Left lung (tissue), 4 donors: ENCODE measurements at regions not wholly inside any gene's neighbourhood (a gene's known extent, or its start where the extent isn't known, plus 50 kb on each side); places are given as distances from the start of the nearest gene placed in this dataset.

Experiments
- ATAC-seq: fragments of 200-7000 bp; cut with Tn5 transposase; one replicate; pipeline ENCODE4 v1.9.1; 2020; ENCODE audit warnings: moderate library complexity
- DNase-seq, 4 donors: peaks; one replicate each; pipeline ENCODE4 v3.0.0-alpha.2; 2013 to 2020
- H3K27ac ChIP-seq, 2 donors: fragments of 200-600 bp; sonication (generic) in 1 of 2; one replicate each; pipeline versions ENCODE4 v1.5.0 to v1.8.0; 2020 to 2021
- H3K27me3 ChIP-seq, 2 donors: fragments of 200-600 bp; sonication (generic) in 1 of 2; one replicate each; pipeline versions ENCODE4 v1.5.0 to v1.8.0; 2020 to 2021
- H3K36me3 ChIP-seq, 2 donors: fragments of 200-600 bp; sonication (generic) in 1 of 2; one replicate each; pipeline versions ENCODE4 v1.5.0 to v1.8.0; 2020 to 2021
- H3K4me1 ChIP-seq, 2 donors: fragments of 200-600 bp; one replicate each; pipeline ENCODE4 v1.8.0; 2021
- H3K4me3 ChIP-seq, 2 donors: fragments of 200-600 bp; sonication (generic) in 1 of 2; one replicate each; pipeline versions ENCODE4 v1.5.0 to v1.8.0; 2020 to 2021; ENCODE audit warnings: mild to moderate bottlenecking in 1 of 2
- H3K9me3 ChIP-seq, 2 donors: fragments of 200-600 bp; sonication (generic) in 1 of 2; one replicate each; pipeline versions ENCODE4 v1.5.0 to v1.8.0; 2020 to 2021
- intact Hi-C, 2 donors: fragments of 100-400 bp; cut with DNase I; formaldehyde crosslinking; loops; one replicate each; pipeline versions ENCODE4 v1.11.2 to v1.14.2; 2022
- TF ChIP-seq, protein P1 (sequence below), 2 donors: fragments of 200-600 bp; sonication (generic) in 1 of 2; IDR thresholded peaks; one replicate each; pipeline versions ENCODE4 v1.5.0 to v1.8.0; 2021; ENCODE audit warnings: antibody characterized with exemption in 2 of 2
- donor health status: DM: no; HTN: yes; CAD: no.
- donor health status: DM: no; HTN: no; CAD: no.

DNA sequence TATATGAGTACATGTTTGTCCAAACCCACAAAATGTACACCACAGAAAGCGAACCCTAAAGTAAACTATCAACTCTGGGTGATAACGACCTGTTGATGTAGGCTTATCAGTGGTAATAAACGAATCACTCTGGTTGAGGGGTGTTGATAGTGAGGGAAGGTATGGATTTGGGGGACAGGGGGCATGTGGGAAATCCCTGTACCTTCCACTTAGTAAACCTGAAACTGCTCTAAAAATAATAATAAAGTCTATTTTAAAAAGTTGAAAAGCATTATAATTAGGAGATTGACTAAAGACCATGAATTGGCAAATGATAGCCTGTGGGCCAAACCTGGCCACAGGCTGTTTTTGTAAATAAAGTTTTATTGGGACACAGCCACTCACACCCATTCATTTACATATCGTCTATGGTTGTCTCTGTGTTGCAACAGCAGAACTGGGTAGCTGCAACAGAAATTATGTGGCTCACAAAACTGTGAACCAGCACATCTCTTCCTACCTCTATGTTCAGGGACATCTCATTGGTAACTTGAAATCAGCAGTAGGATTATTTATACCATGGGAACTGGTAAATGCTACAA is 85.5 kb upstream of the CDYL2 start:
- Histone ChIP-seq H3K27ac (no peak overlapping the region), H3K4me3 (no peak overlapping the region), H3K9me3 (no peaks in the 10 kb centered on the region), H3K36me3 (no peaks in the 10 kb centered on the region), H3K27me3 (no peaks in the 10 kb centered on the region), H3K4me1 (no peaks in the 10 kb centered on the region)
- ATAC-seq (no peak), DNase-seq (no peak)
- intact Hi-C loops: no loop called here
- TF ChIP-seq, protein P1, sequence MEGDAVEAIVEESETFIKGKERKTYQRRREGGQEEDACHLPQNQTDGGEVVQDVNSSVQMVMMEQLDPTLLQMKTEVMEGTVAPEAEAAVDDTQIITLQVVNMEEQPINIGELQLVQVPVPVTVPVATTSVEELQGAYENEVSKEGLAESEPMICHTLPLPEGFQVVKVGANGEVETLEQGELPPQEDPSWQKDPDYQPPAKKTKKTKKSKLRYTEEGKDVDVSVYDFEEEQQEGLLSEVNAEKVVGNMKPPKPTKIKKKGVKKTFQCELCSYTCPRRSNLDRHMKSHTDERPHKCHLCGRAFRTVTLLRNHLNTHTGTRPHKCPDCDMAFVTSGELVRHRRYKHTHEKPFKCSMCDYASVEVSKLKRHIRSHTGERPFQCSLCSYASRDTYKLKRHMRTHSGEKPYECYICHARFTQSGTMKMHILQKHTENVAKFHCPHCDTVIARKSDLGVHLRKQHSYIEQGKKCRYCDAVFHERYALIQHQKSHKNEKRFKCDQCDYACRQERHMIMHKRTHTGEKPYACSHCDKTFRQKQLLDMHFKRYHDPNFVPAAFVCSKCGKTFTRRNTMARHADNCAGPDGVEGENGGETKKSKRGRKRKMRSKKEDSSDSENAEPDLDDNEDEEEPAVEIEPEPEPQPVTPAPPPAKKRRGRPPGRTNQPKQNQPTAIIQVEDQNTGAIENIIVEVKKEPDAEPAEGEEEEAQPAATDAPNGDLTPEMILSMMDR (IDR thresholded peaks at IDR 0.05): no peak

DNA sequence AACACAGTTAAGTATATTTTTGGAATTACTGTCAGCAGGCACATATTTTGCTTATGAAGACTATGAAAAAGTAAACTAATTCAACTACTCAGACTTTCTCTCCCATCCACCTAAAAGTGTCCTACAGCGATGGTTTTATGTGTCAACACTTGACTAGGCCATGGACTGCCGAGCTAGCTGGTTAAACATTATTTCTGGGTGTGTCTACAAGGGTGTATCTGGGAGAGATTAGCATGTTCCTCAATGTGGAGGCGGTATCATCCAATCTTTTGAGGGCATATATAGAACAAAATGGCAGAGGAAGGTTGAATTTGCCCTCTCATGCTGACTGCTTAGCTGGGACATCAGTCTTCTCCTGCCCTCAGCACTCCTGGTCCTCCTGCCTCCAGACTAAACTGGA is 82.7 kb upstream of the CDYL2 start:
- DNase-seq (no peak), ATAC-seq (peak; percentile 59)
- no peaks in the 10 kb centered on the region for H3K27me3 ChIP-seq
- H3K36me3 ChIP-seq: no peaks in the 10 kb centered on the region
- TF ChIP-seq, protein P1 (IDR thresholded peaks at IDR 0.05): no peak
- H3K4me3 ChIP-seq: no peak overlapping the region
- no peaks in the 10 kb centered on the region for H3K4me1 ChIP-seq
- no peaks in the 10 kb centered on the region for H3K9me3 ChIP-seq
- intact Hi-C loops: no loop called here
- no peak overlapping the region for H3K27ac ChIP-seq

DNA sequence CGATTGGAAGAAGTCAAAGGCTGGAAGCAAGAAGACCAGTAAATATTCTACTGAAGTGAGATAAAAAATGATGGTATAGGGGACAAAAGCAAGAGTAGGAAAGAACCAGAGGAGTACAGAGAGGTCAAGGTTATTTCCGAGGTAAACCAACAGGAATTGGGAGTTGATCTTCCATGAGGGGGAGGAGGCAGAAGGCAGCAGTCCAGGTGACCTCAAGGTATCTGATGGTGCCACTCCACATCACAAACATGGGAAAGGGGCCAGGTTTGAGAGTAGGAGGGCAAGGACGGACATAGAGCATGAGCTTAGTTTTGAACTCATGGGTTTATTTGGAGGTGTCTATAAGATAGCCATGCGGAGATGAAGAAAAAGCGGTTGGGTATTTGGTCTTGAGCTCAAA is 79.4 kb upstream of the CDYL2 start:
- TF ChIP-seq, protein P1 (IDR thresholded peaks at IDR 0.05): no peak
- intact Hi-C loops: no loop called here
- H3K9me3 ChIP-seq: no peaks in the 10 kb centered on the region
- no peak overlapping the region for H3K27ac ChIP-seq
- DNase-seq: no peak
- no peaks in the 10 kb centered on the region for H3K36me3 ChIP-seq
- no peak for ATAC-seq
- no peaks in the 10 kb centered on the region for H3K27me3 ChIP-seq
- no peak overlapping the region for H3K4me3 ChIP-seq
- no peaks in the 10 kb centered on the region for H3K4me1 ChIP-seq

DNA sequence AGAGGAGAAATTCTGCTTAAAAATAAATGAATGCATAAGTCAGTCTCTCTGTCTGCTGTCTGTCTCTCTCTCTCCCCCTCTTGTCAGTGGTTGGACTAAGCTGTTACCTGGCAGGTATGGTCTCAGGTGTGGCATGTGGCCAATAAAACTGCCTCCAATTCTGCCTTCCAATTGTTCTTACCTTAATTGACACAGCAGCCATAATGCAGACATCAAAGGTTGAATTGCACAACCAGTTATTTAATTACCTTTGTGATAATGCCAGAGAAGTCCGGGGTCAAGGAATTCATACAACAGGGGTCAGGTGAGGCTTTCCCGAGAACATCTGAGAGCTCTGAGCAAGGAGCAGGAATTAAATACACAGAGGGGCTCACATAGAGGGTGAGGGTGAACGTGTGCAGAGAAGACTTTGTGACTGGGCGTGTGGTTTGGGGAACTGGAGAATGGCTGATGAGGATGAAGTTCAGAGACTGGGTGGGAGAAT is 78.8 kb upstream of the CDYL2 start:
- DNase-seq (no peak), ATAC-seq (no peak)
- Histone ChIP-seq H3K4me3 (no peak overlapping the region), H3K9me3 (no peaks in the 10 kb centered on the region), H3K27ac (no peak overlapping the region), H3K4me1 (no peaks in the 10 kb centered on the region), H3K36me3 (no peaks in the 10 kb centered on the region), H3K27me3 (no peaks in the 10 kb centered on the region)
- intact Hi-C loops: no loop called here
- TF ChIP-seq, protein P1 (IDR thresholded peaks at IDR 0.05): no peak

DNA sequence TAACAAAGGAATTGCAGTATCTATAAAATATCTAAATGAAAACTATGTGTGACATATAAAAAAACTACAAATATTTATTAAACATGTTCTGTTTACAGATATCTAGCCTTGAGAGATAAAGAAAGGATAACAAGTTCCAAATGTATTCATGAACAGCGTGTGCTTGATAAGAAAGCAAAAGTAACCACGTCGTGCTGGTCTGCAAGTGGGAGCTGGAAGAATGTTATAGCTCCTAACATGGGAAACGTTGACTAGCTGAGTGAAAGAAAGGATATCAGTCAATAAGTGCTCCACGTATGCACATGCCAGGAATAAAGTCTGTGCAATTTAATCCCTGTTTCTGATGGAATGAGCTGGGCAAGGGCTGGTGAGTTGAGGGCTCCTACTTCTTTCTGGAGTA is 71.2 kb upstream of the CDYL2 start:
- Histone ChIP-seq H3K27ac (no peak overlapping the region), H3K4me3 (no peak overlapping the region), H3K4me1 (no peaks in the 10 kb centered on the region), H3K36me3 (no peaks in the 10 kb centered on the region), H3K27me3 (no peaks in the 10 kb centered on the region), H3K9me3 (no peaks in the 10 kb centered on the region)
- TF ChIP-seq, protein P1 (IDR thresholded peaks at IDR 0.05): no peak
- intact Hi-C loops: no loop called here
- DNase-seq (no peak), ATAC-seq (no peak)
